ENCODE measurements at regions not wholly inside any gene's neighbourhood (a gene's known extent, or its start where the extent isn't known, plus 50 kb on each side); places are given as distances from the start of the nearest gene placed in this dataset.

DNA sequence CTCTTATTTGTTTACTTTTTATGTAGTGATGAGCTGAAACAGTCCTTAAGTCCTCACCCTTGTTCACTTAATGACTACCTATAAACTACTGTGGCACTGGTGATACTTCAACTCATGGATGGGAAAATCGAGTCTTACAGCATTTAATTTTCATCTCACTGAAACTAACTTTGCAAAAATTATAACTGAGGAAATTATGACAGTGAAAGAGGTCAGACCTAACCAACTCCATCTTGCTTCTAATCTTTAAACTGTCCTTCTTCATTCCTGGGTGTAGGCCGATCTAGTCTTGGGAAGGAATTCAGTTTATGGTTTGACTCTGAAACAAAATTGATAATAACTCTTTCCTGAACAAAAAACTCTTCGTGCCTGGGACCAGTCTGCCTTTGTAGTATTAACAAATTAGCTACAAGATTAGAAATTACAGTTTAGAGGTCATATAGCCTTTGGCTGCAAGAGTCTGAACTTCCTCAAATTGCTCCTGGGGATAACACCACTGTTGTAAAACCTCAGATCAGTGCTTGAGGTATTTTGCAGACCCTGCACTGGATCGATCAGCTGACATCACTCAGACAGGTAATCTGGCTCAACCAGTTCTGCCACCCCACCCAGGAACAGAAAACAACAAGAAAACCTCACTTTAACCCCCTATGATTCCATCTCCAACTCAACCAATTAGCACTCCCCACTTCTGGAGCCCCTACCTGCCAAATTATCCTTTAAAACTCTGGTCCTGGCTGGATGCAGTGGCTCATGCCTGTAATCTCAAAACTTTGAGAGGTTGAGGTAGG is 995.7 kb upstream of the PRKX start:
- no peaks in the 10 kb centered on the region for H3K9me3 ChIP-seq
- no peaks in the 10 kb centered on the region for H3K27me3 ChIP-seq
- H3K4me1 ChIP-seq = no peaks in the 10 kb centered on the region
- no peaks in the 10 kb centered on the region for H3K36me3 ChIP-seq
- no peak for DNase-seq
- H3K27ac ChIP-seq = no peak overlapping the region
- no peak overlapping the region for H3K4me3 ChIP-seq
- intact Hi-C loops (cut with DNase I; ENCODE audit: low total_unique reads) = no loop called here
- TF ChIP-seq POLR2A (IDR thresholded peaks at IDR 0.05) = no peak
- TF ChIP-seq, protein P1, sequence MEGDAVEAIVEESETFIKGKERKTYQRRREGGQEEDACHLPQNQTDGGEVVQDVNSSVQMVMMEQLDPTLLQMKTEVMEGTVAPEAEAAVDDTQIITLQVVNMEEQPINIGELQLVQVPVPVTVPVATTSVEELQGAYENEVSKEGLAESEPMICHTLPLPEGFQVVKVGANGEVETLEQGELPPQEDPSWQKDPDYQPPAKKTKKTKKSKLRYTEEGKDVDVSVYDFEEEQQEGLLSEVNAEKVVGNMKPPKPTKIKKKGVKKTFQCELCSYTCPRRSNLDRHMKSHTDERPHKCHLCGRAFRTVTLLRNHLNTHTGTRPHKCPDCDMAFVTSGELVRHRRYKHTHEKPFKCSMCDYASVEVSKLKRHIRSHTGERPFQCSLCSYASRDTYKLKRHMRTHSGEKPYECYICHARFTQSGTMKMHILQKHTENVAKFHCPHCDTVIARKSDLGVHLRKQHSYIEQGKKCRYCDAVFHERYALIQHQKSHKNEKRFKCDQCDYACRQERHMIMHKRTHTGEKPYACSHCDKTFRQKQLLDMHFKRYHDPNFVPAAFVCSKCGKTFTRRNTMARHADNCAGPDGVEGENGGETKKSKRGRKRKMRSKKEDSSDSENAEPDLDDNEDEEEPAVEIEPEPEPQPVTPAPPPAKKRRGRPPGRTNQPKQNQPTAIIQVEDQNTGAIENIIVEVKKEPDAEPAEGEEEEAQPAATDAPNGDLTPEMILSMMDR (IDR thresholded peaks at IDR 0.05) = no peak

DNA sequence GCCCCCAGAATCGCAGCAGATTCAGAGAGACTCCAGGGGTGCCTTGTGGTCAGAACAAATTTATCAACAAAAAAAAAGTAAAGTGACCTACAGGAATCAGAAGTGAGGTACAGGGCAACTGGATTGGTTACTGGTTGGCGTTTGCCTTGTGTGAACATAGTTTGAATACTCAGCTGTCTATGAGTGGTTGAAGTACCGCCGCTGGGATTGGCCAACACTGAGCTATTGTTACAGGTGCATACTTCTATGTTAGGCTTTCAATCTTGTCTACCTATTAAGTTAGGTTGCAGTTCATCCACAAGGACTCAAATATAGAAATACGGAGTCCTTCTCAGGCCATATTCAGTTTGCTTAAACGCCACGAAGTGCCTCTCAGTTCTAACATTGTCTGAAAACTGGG is 993.5 kb upstream of the PRKX start:
- no peak for DNase-seq
- TF ChIP-seq, protein P1 (IDR thresholded peaks at IDR 0.05) = no peak
- TF ChIP-seq POLR2A (IDR thresholded peaks at IDR 0.05) = no peak
- Histone ChIP-seq H3K27ac (no peak overlapping the region), H3K4me1 (no peaks in the 10 kb centered on the region), H3K27me3 (no peaks in the 10 kb centered on the region), H3K4me3 (no peak overlapping the region), H3K9me3 (no peaks in the 10 kb centered on the region), H3K36me3 (no peaks in the 10 kb centered on the region)
- intact Hi-C loops (cut with DNase I; ENCODE audit: low total_unique reads) = no loop called here

DNA sequence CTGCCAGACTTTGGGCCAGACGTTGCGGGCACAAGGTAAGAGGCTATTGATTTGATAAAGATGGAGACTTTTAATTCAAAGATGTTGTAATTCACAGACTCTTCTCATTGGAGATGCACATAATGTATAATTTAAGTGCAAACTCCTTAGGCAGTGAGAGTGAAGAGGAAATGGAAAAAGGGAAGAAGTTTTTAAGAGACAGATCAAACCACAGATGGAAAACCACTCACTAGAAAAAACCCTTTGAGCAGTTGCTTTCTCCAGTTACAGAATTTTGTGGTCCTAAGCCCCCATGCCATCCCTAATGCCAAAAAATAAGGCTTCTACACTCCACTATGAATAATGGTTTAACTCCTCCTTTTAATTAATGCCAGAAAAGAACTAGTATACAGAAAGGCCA is 977.1 kb upstream of the PRKX start:
- no peak for TF ChIP-seq POLR2A (IDR thresholded peaks at IDR 0.05)
- TF ChIP-seq, protein P1 (IDR thresholded peaks at IDR 0.05) = no peak
- no peak for DNase-seq
- Histone ChIP-seq H3K9me3 (no peaks in the 10 kb centered on the region), H3K4me1 (no peaks in the 10 kb centered on the region), H3K36me3 (no peaks in the 10 kb centered on the region), H3K27ac (no peak overlapping the region), H3K27me3 (no peaks in the 10 kb centered on the region), H3K4me3 (no peak overlapping the region)
- intact Hi-C loops (cut with DNase I; ENCODE audit: low total_unique reads) = no loop called here

DNA sequence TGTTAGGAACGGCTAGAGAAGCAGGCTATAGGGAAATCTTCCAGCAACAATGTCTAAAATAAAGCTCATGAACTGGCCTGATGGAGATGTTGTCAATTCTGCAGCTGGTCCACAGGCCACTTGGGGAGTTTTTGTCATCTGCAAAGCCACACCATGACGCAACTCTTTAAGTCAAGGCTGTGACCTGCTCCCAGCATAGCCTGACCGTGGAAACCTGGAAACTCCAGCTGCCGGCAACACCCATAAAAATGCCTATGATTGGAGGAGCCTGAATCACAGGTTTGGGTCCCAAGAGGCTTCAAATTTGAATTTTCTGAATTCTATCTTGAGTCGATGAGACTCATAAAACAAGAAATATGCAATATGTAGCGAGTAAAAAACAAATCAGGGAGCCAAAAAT is 969.2 kb upstream of the PRKX start:
- Histone ChIP-seq H3K27me3 (no peaks in the 10 kb centered on the region), H3K27ac (no peak overlapping the region), H3K4me1 (no peaks in the 10 kb centered on the region), H3K9me3 (no peaks in the 10 kb centered on the region), H3K36me3 (no peaks in the 10 kb centered on the region), H3K4me3 (no peak overlapping the region)
- no peak for TF ChIP-seq POLR2A (IDR thresholded peaks at IDR 0.05)
- TF ChIP-seq, protein P1 (IDR thresholded peaks at IDR 0.05) = no peak
- no peak for DNase-seq
- intact Hi-C loops (cut with DNase I; ENCODE audit: low total_unique reads) = no loop called here

DNA sequence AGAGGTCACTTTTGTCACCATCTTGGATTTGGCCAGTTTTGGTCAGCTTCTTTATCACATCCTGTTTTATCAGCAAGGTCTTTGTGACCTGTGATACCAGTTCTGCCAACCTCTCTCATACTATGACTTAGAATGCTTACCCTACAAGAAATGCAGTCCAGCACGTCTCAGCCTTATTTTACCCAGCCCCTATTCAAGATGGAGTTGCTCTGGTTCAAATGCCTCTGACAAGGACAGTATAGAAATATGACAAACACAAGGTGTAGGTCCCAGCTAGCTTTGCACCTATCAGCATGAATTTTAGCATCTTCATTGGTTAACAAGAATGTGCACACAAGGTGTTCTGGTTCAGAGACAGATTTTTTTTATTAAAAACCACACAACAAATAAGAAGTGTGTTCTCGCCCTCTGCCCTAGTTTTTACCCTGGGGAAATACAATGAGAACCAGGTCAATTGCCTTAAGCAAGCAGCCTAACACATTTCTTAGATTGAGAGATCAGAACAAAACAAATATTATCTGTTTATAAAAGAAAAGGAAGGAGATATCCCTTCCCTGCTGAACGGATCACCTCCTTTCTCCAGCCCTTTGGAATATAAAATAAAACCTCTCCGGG is 962.3 kb upstream of the PRKX start:
- Histone ChIP-seq H3K4me3 (no peak overlapping the region), H3K9me3 (no peaks in the 10 kb centered on the region), H3K4me1 (no peaks in the 10 kb centered on the region), H3K27me3 (no peaks in the 10 kb centered on the region), H3K27ac (no peak overlapping the region), H3K36me3 (no peaks in the 10 kb centered on the region)
- no peak for TF ChIP-seq POLR2A (IDR thresholded peaks at IDR 0.05)
- TF ChIP-seq, protein P1 (IDR thresholded peaks at IDR 0.05) = no peak
- intact Hi-C loops (cut with DNase I; ENCODE audit: low total_unique reads) = no loop called here
- DNase-seq = no peak

Data from uterus (tissue), 3 donors.